ENCODE measurements at regions not wholly inside any gene's neighbourhood (a gene's known extent, or its start where the extent isn't known, plus 50 kb on each side); places are given as distances from the start of the nearest gene placed in this dataset.

- no peak for TF ChIP-seq CTCF (IDR thresholded peaks at IDR 0.05)
- no peak for TF ChIP-seq ZFX (IDR thresholded peaks at IDR 0.05; ENCODE audit: borderline replicate concordance)
These were observed 201.7 kb upstream of the RREB1 start for GRCh38 chr6:6905961-6906518.

All from 22Rv1 (cell line).